A673 (cell line): ENCODE measurements at regions not wholly inside any gene's neighbourhood (a gene's known extent, or its start where the extent isn't known, plus 50 kb on each side); places are given as distances from the start of the nearest gene placed in this dataset.

Experiments
- EZH2 ChIP-seq: fragments of 200-600 bp; sonication (generic); IDR thresholded peaks from 2 replicates; pipeline ENCODE4 v1.6.1; 2017; ENCODE audit warnings: borderline replicate concordance, low read depth, mild to moderate bottlenecking, mixed read lengths, antibody characterized with exemption, low read length; ENCODE audit not compliant: poor library complexity, severe bottlenecking
- TF ChIP-seq, protein P1 (sequence below): fragments of 300-800, 200-600 bp; sonication (generic); conservative IDR thresholded peaks from 2 replicates; pipeline ENCODE4 v1.5.1; 2017; ENCODE audit warnings: low read depth, mild to moderate bottlenecking, antibody characterized with exemption, low read length, moderate library complexity, mixed read lengths

DNA sequence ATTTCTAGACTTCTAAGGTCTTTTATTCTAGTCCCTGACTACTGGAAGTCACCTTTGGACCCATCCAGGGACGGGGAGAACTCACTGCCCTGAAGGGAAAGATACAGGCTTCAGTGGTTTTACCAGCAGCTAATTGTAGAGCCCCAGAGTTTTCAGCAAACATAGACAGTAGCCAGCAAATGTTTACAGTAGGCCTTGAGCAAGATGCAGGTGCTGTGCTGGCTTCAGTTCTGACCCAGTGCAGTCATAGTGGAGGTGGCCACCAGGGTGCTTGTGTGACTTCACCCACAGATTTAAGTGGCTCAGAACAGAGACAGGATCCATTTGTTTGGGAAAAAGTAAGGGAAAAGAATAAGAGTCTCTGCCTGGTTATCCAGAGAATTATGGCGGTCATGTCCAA is 384.4 kb upstream of the AR start:
- TF ChIP-seq, protein P1, sequence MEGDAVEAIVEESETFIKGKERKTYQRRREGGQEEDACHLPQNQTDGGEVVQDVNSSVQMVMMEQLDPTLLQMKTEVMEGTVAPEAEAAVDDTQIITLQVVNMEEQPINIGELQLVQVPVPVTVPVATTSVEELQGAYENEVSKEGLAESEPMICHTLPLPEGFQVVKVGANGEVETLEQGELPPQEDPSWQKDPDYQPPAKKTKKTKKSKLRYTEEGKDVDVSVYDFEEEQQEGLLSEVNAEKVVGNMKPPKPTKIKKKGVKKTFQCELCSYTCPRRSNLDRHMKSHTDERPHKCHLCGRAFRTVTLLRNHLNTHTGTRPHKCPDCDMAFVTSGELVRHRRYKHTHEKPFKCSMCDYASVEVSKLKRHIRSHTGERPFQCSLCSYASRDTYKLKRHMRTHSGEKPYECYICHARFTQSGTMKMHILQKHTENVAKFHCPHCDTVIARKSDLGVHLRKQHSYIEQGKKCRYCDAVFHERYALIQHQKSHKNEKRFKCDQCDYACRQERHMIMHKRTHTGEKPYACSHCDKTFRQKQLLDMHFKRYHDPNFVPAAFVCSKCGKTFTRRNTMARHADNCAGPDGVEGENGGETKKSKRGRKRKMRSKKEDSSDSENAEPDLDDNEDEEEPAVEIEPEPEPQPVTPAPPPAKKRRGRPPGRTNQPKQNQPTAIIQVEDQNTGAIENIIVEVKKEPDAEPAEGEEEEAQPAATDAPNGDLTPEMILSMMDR: no peak
- TF ChIP-seq EZH2: no peak
